NT2/D1 (cell line): ENCODE measurements at regions not wholly inside any gene's neighbourhood (a gene's known extent, or its start where the extent isn't known, plus 50 kb on each side); places are given as distances from the start of the nearest gene placed in this dataset.
"Not testable (repeated sequence)": the region's sequence is repeated elsewhere in the genome, so short reads cannot be mapped to it uniquely, and the experiment has no call there.

Experiments used
- DNase-seq: peaks from one replicate; pipeline ENCODE4 v3.0.0-alpha.2; 2011; ENCODE audit warnings: low read depth, low spot score
- H3K27me3 ChIP-seq: 2 replicates; pipeline ENCODE4 v1.6.0; 2011; ENCODE audit warnings: mild to moderate bottlenecking; ENCODE audit not compliant: insufficient read length, insufficient read depth
- H3K36me3 ChIP-seq: 2 replicates; pipeline ENCODE4 v1.6.1; 2011; ENCODE audit warnings: mild to moderate bottlenecking, low read length, mixed read lengths; ENCODE audit not compliant: insufficient read depth, insufficient read length
- H3K4me1 ChIP-seq: 2 replicates; pipeline ENCODE4 v1.5.1; 2011; ENCODE audit not compliant: insufficient read depth, insufficient read length
- H3K4me3 ChIP-seq: 2 replicates; pipeline ENCODE4 v1.5.1; 2011; ENCODE audit warnings: low read depth; ENCODE audit not compliant: insufficient read length
- H3K9ac ChIP-seq: 2 replicates; pipeline ENCODE4 v1.6.0; 2011; ENCODE audit warnings: low read depth; ENCODE audit not compliant: insufficient read length
- H3K9me3 ChIP-seq: 2 replicates; pipeline ENCODE4 v1.5.1; 2011; ENCODE audit warnings: mild to moderate bottlenecking, low read length; ENCODE audit not compliant: insufficient read depth
- SUZ12 ChIP-seq: IDR thresholded peaks from 2 replicates; pipeline ENCODE4 v1.6.1; 2011; ENCODE audit not compliant: insufficient read length, insufficient read depth; ENCODE audit errors: extremely low read depth
- YY1 ChIP-seq: IDR thresholded peaks from 2 replicates; pipeline ENCODE4 v1.6.1; 2011; ENCODE audit not compliant: insufficient read length, insufficient read depth
- ZNF274 ChIP-seq: IDR thresholded peaks from 2 replicates; pipeline ENCODE4 v1.6.1; 2011; ENCODE audit warnings: mild to moderate bottlenecking, low read depth, low read length

DNA sequence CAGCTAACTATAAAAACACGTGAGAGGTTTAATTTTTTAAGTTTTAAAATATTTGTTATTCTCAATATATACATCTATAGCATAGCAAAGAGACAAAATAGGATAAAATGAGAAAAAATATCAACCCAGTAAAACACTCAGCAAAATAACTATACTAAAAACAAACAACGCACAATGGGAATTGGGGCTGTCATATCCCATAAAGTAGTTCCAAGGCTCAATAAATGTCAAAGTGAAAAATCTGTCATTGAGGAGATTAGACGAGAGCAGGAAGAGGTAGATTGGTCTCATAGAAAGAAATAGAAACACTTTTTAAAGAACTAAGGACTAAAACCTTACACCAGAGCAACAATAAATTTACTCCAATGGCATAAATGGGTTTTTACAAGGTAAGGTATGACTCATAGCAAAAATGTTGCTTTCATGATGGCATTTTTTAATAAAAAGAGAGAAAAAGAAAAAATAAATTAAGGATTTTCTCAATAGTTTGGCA is 153.7 kb downstream of the EVA1A start:
- no peak for DNase-seq
- H3K4me3 ChIP-seq = no peak overlapping the region
- peaks cover 16% of the 10 kb centered on the region; the same call in 1 of the 2 replicates for H3K9me3 ChIP-seq
- no peaks in the 10 kb centered on the region for H3K36me3 ChIP-seq
- H3K9ac ChIP-seq = no peak overlapping the region
- H3K27me3 ChIP-seq = no peaks in the 10 kb centered on the region
- TF ChIP-seq YY1 = no peak
- TF ChIP-seq ZNF274 = no peak
- no peak for TF ChIP-seq SUZ12
- no peaks in the 10 kb centered on the region for H3K4me1 ChIP-seq

DNA sequence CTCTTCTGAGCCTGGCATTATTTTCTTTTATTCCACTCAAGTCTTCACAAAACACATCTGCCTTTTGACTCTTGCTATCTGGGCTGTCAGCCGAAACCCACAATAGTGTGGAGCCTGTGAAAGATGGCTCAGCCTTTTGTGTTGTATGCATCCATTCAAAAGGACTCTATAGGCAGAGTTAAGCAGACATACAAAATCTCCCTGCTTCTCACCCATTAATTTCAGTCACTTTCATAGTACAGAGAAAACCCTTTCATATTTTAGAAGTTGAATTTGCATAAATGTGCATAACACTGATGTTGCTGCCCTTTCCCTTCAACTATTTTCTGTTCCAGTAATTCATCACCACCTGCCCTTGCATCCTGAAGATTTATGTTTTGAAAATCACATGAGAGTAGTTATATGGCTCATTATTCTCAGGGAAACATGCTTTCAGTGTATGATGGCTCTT is 154.6 kb downstream of the EVA1A start:
- H3K9ac ChIP-seq = no peak overlapping the region
- H3K4me1 ChIP-seq = no peaks in the 10 kb centered on the region
- no peaks in the 10 kb centered on the region for H3K27me3 ChIP-seq
- DNase-seq = no peak
- peaks cover 16% of the 10 kb centered on the region; the same call in 1 of the 2 replicates for H3K9me3 ChIP-seq
- TF ChIP-seq ZNF274 = no peak
- TF ChIP-seq YY1 = no peak
- no peak for TF ChIP-seq SUZ12
- no peak overlapping the region for H3K4me3 ChIP-seq
- no peaks in the 10 kb centered on the region for H3K36me3 ChIP-seq

- TF ChIP-seq SUZ12 = no peak
- H3K4me1 ChIP-seq = no peaks in the 10 kb centered on the region
Measured at GRCh38 chr2:75405000-75405399, 155.7 kb downstream of the EVA1A start.

GRCh38 chr2:75403991-75404428 is 156.7 kb downstream of the EVA1A start:
- Histone ChIP-seq H3K9ac (no peak overlapping the region), H3K9me3 (no peaks in the 10 kb centered on the region), H3K4me3 (no peak overlapping the region), H3K27me3 (no peaks in the 10 kb centered on the region), H3K36me3 (no peaks in the 10 kb centered on the region), H3K4me1 (no peaks in the 10 kb centered on the region)
- DNase-seq = peak; percentile 48
- TF ChIP-seq SUZ12 = no peak
- no peak for TF ChIP-seq YY1
- no peak for TF ChIP-seq ZNF274

More at GRCh38 chr2:75405000-75405399, 155.7 kb downstream of the EVA1A start:
- H3K27me3 ChIP-seq = no peaks in the 10 kb centered on the region
- no peak overlapping the region for H3K9ac ChIP-seq
- peaks cover 6% of the 10 kb centered on the region; the same call in 1 of the 2 replicates for H3K9me3 ChIP-seq
- no peak for DNase-seq
- H3K4me3 ChIP-seq = no peak overlapping the region
- H3K36me3 ChIP-seq = no peaks in the 10 kb centered on the region

DNA sequence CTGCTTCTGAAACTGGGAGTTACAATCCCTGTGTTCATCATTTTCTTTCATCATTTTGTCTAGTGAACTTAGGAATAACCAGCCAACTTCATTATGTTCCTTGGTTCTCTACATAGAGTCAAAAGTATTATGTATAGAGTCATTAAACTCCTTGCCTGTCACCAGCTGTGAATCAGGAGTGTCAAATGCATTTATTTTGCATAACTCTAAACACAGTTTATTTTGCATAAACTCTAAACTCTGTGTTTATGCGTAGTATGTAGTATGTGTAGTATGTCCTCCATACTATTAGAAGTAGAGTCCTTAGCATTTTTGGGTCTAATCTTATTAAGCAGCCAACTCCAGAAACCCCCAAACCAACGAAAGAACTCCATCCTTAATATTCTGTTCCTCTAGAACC is 164.4 kb downstream of the EVA1A start:
- TF ChIP-seq SUZ12 = no peak
- TF ChIP-seq ZNF274 = no peak
- TF ChIP-seq YY1 = no peak
- Histone ChIP-seq H3K27me3 (no peaks in the 10 kb centered on the region), H3K9me3 (no peaks in the 10 kb centered on the region; the same call in 1 of the 2 replicates), H3K4me1 (no peaks in the 10 kb centered on the region), H3K4me3 (no peak overlapping the region), H3K9ac (no peak overlapping the region), H3K36me3 (no peaks in the 10 kb centered on the region)
- no peak for DNase-seq

- H3K9me3 ChIP-seq, H3K36me3 ChIP-seq, DNase-seq, H3K4me3 ChIP-seq, H3K27me3 ChIP-seq, H3K9ac ChIP-seq, H3K4me1 ChIP-seq: not testable (repeated sequence)
Measured at GRCh38 chr2:75394764-75395163, 166.0 kb downstream of the EVA1A start.

DNA sequence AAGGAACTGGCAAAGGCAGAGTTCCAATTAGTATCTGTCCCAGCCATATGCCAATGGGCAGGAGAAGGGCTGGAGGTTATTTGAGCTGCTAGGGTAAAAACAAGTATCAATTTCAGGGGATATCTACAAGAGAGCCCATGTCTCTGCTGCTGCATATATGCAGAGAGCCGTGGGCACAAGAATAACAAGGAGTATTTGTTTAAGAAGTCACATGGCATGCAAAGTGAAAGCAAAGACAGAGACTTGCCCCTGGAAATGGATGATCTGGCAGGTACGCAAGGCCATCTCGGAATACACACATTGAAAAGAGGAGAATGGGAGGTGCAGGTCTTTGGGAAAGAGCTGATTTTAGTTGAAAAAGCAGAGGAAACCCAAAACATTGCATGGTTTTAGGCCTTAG is 170.6 kb downstream of the EVA1A start:
- TF ChIP-seq SUZ12 (no peak), YY1 (no peak), ZNF274 (no peak)
- DNase-seq = no peak
- H3K4me1 ChIP-seq = no peaks in the 10 kb centered on the region

GRCh38 chr2:75389271-75389670 is 171.5 kb downstream of the EVA1A start:
- Histone ChIP-seq H3K4me3 (no peak overlapping the region), H3K4me1 (no peaks in the 10 kb centered on the region), H3K36me3 (no peaks in the 10 kb centered on the region), H3K27me3 (no peaks in the 10 kb centered on the region), H3K9me3 (peaks cover 17% of the 10 kb centered on the region), H3K9ac (no peak overlapping the region)
- TF ChIP-seq YY1 (no peak), SUZ12 (no peak)
- DNase-seq = no peak

More for the DNA sequence above, 170.6 kb downstream of the EVA1A start:
- Histone ChIP-seq H3K27me3 (no peaks in the 10 kb centered on the region), H3K9ac (no peak overlapping the region), H3K9me3 (peaks cover 12% of the 10 kb centered on the region), H3K4me3 (no peak overlapping the region), H3K36me3 (no peaks in the 10 kb centered on the region)
